GM23248 (cell line): ENCODE measurements at regions not wholly inside any gene's neighbourhood (a gene's known extent, or its start where the extent isn't known, plus 50 kb on each side); places are given as distances from the start of the nearest gene placed in this dataset.
"Not testable (repeated sequence)": the region's sequence is repeated elsewhere in the genome, so short reads cannot be mapped to it uniquely, and the experiment has no call there.

Experiments used
- DNase-seq: peaks from one replicate; pipeline ENCODE4 v3.0.0-alpha.2; 2015
- H2AFZ ChIP-seq: fragments of 200-600 bp; sonication (generic); 2 replicates; pipeline ENCODE4 v1.6.1; 2016; ENCODE audit warnings: antibody characterized with exemption
- H3F3A ChIP-seq: fragments of 200-600 bp; sonication (generic); 2 replicates; pipeline ENCODE4 v1.6.1; 2016; ENCODE audit warnings: mild to moderate bottlenecking, antibody characterized with exemption, mixed run types; ENCODE audit not compliant: insufficient read depth
- H3K27ac ChIP-seq: fragments of 200-600 bp; sonication (generic); 2 replicates; pipeline ENCODE4 v1.5.1; 2016; ENCODE audit warnings: mild to moderate bottlenecking
- H3K27me3 ChIP-seq: fragments of 200-600 bp; sonication (generic); replicated peaks from 2 replicates; pipeline ENCODE4 v1.6.1; 2016; ENCODE audit warnings: mild to moderate bottlenecking; ENCODE audit not compliant: insufficient read depth
- H3K36me3 ChIP-seq: fragments of 200-600 bp; sonication (generic); 2 replicates; pipeline ENCODE4 v1.6.1; 2016; ENCODE audit warnings: low read depth, mild to moderate bottlenecking
- H3K4me1 ChIP-seq: fragments of 200-600 bp; sonication (generic); 2 replicates; pipeline ENCODE4 v1.6.1; 2016; ENCODE audit warnings: mild to moderate bottlenecking; ENCODE audit not compliant: insufficient read depth
- H3K4me2 ChIP-seq: fragments of 200-600 bp; sonication (generic); one replicate; pipeline ENCODE4 v1.6.1; 2016; ENCODE audit warnings: mild to moderate bottlenecking; ENCODE audit not compliant: unreplicated experiment
- H3K4me3 ChIP-seq: fragments of 200-600 bp; sonication (generic); 2 replicates; pipeline ENCODE4 v1.5.1; 2016; ENCODE audit warnings: mild to moderate bottlenecking
- H3K79me2 ChIP-seq: fragments of 200-600 bp; sonication (generic); 2 replicates; pipeline ENCODE4 v1.6.1; 2016; ENCODE audit warnings: mild to moderate bottlenecking; ENCODE audit not compliant: insufficient read depth
- H3K9ac ChIP-seq: fragments of 200-600 bp; sonication (generic); 2 replicates; pipeline ENCODE4 v1.6.1; 2016; ENCODE audit warnings: mild to moderate bottlenecking
- H3K9me2 ChIP-seq: fragments of 200-600 bp; sonication (generic); 2 replicates; pipeline ENCODE4 v1.6.1; 2016; ENCODE audit warnings: mixed run types, mild to moderate bottlenecking, moderate library complexity; ENCODE audit not compliant: insufficient read depth
- H3K9me3 ChIP-seq: fragments of 200-600 bp; sonication (generic); one replicate; pipeline ENCODE4 v1.6.1; 2017; ENCODE audit warnings: low read depth
- H4K20me1 ChIP-seq: fragments of 200-600 bp; sonication (generic); 2 replicates; pipeline ENCODE4 v1.6.0; 2016; ENCODE audit not compliant: insufficient read depth
- EZH2 ChIP-seq: fragments of 200-600 bp; sonication (generic); IDR thresholded peaks from 2 replicates; pipeline ENCODE4 v1.6.1; 2018; ENCODE audit warnings: antibody characterized with exemption, mild to moderate bottlenecking; ENCODE audit not compliant: insufficient read depth, poor library complexity, severe bottlenecking
- EZH2phosphoT487 ChIP-seq: fragments of 200-600 bp; sonication (generic); IDR thresholded peaks from 2 replicates; pipeline ENCODE4 v1.6.1; 2018; ENCODE audit warnings: antibody characterized with exemption, moderate library complexity, mild to moderate bottlenecking, low read depth; ENCODE audit not compliant: insufficient read depth
- WGBS, 2 experiments: methylation state at CpG; one replicate each; pipeline ENCODE4 v1.1.6; 2015 to 2017; ENCODE audit warnings: low lambda C conversion rate in 2 of 2, low coverage in 1 of 2; ENCODE audit errors: missing lambda C conversion rate in 2 of 2; 5-methylcytosine and 5-hydroxymethylcytosine counted together
- in situ Hi-C: fragments of 300-500 bp; cut with MboI; formaldehyde crosslinking; loops from 2 replicates; pipeline ENCODE4 v1.15.0; 2020

DNA sequence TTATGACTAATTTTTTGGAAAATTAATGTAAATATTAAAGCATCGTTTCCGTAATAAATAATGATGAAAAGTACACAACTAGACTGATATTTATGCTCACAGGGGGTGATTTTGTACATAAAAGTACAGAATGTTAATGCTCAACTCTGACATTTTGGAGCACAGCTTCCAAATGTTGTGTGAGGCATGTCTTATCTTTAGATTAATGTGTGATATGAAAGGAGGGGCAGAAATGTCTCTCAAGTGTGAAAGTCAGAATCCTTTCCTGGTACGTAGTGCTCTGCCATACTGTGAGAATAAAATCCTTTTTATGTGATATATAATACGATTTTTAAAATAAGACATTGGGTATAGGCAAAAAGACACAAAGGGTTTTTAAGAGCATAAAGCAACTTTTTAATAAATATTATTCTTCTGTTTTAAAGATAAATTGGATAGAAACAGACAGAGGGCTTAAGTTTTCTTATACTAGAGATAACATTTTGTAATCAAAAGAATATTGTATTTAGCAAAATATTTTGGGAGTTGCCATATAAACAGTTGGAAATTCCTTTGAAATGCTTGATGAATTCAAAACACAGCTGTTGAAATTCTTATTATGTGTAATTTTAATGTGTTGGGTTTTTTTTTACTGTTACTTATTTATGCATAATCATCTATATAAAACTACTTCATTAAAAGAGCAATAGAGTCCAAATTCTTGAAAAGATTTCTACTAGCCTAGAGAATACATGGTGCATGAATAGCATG, 389.7 kb downstream of the RAP2B start:
- H3K4me2 ChIP-seq, result no peak overlapping the region
- in situ Hi-C loops, result no loop called here
- H3K9me2 ChIP-seq, result no peaks in the 10 kb centered on the region
- H4K20me1 ChIP-seq, result no peaks in the 10 kb centered on the region
- H3K4me1 ChIP-seq, result no peaks in the 10 kb centered on the region
- H3K79me2 ChIP-seq, result no peaks in the 10 kb centered on the region
- no peak for TF ChIP-seq EZH2
- no peak for TF ChIP-seq EZH2phosphoT487
- H3F3A ChIP-seq, result no peaks in the 10 kb centered on the region
- no peaks in the 10 kb centered on the region for H3K36me3 ChIP-seq
- no peak for DNase-seq
- 59 to 62% methylated on average over 4 of the region's 4 CpGs for WGBS, 2 experiments
- H3K9ac ChIP-seq, result no peak overlapping the region
- no peak overlapping the region for H3K27ac ChIP-seq
- no peak overlapping the region for H2AFZ ChIP-seq
- H3K4me3 ChIP-seq, result no peak overlapping the region
- no peaks in the 10 kb centered on the region for H3K27me3 ChIP-seq
- no peaks in the 10 kb centered on the region for H3K9me3 ChIP-seq

- Histone ChIP-seq H3K4me1 (no peaks in the 10 kb centered on the region), H3K9ac (no peak overlapping the region), H3K4me2 (no peak overlapping the region), H4K20me1 (no peaks in the 10 kb centered on the region), H3K9me2 (no peaks in the 10 kb centered on the region), H3K9me3 (no peaks in the 10 kb centered on the region), H3K4me3 (no peak overlapping the region), H3K27ac (no peak overlapping the region), H3K27me3 (no peaks in the 10 kb centered on the region), H3K36me3 (no peaks in the 10 kb centered on the region), H2AFZ (no peak overlapping the region), H3K79me2 (no peaks in the 10 kb centered on the region), H3F3A (no peaks in the 10 kb centered on the region)
- DNase-seq, result no peak
- in situ Hi-C loops, result no loop called here
- no peak for TF ChIP-seq EZH2
- no peak for TF ChIP-seq EZH2phosphoT487
- WGBS, 2 experiments, result 85 to 87% methylated on average over 11 of the region's 11 CpGs
Observed at GRCh38 chr3:153552887-153553604, 391.0 kb downstream of the RAP2B start.

DNA sequence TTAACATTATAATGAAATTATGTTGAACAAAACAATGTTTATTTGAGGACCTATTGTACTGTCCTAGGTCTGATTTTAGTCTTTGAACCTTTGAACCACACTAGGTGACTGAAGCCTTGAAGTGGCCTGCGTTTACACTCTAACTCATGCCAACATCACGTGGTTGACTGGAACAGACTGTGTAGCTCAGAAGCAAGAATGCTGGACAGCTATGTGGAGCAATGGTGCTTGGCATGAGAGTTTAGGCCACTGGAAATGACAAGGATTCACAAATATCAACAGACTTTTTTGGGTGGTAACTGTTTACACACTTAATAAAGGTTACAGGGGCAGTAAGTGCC, 391.5 kb downstream of the RAP2B start:
- no peaks in the 10 kb centered on the region for H3F3A ChIP-seq
- H3K27ac ChIP-seq, result no peak overlapping the region
- in situ Hi-C loops, result no loop called here
- DNase-seq, result no peak
- no peaks in the 10 kb centered on the region for H3K27me3 ChIP-seq
- H3K9me2 ChIP-seq, result no peaks in the 10 kb centered on the region
- 80 to 89% methylated on average over 2 of the region's 2 CpGs for WGBS, 2 experiments
- no peaks in the 10 kb centered on the region for H3K79me2 ChIP-seq
- no peaks in the 10 kb centered on the region for H3K9me3 ChIP-seq
- H3K4me3 ChIP-seq, result no peak overlapping the region
- H3K36me3 ChIP-seq, result no peaks in the 10 kb centered on the region
- H3K9ac ChIP-seq, result no peak overlapping the region
- H3K4me2 ChIP-seq, result no peak overlapping the region
- H3K4me1 ChIP-seq, result no peaks in the 10 kb centered on the region
- no peak for TF ChIP-seq EZH2
- no peak for TF ChIP-seq EZH2phosphoT487
- no peak overlapping the region for H2AFZ ChIP-seq
- H4K20me1 ChIP-seq, result no peaks in the 10 kb centered on the region

- no peak for DNase-seq
- no peak overlapping the region for H3K4me2 ChIP-seq
- H4K20me1 ChIP-seq, result no peaks in the 10 kb centered on the region
- H3K4me3 ChIP-seq, result no peak overlapping the region
- 43 to 53% methylated on average over 2 of the region's 2 CpGs for WGBS, 2 experiments
- no peaks in the 10 kb centered on the region for H3K9me3 ChIP-seq
- H3K27ac ChIP-seq, result no peak overlapping the region
- in situ Hi-C loops, result no loop called here
- TF ChIP-seq EZH2, result no peak
- no peak for TF ChIP-seq EZH2phosphoT487
- H3K36me3 ChIP-seq, result no peaks in the 10 kb centered on the region
- H3K27me3 ChIP-seq, result no peaks in the 10 kb centered on the region
- H3K4me1 ChIP-seq, result no peaks in the 10 kb centered on the region
- no peak overlapping the region for H3K9ac ChIP-seq
- H3K79me2 ChIP-seq, result no peaks in the 10 kb centered on the region
- H3F3A ChIP-seq, result no peaks in the 10 kb centered on the region
- no peak overlapping the region for H2AFZ ChIP-seq
- no peaks in the 10 kb centered on the region for H3K9me2 ChIP-seq
Observed at GRCh38 chr3:153555919-153556318, 393.9 kb downstream of the RAP2B start.

GRCh38 chr3:153559366-153559765, 397.3 kb downstream of the RAP2B start:
- in situ Hi-C loops, H3K4me2 ChIP-seq, H3F3A ChIP-seq, H2AFZ ChIP-seq, H3K9me3 ChIP-seq, H3K79me2 ChIP-seq, H3K4me3 ChIP-seq, H3K36me3 ChIP-seq, H3K9me2 ChIP-seq, H3K9ac ChIP-seq, DNase-seq, H3K4me1 ChIP-seq, H4K20me1 ChIP-seq, H3K27ac ChIP-seq, H3K27me3 ChIP-seq: not testable (repeated sequence)
- WGBS, 2 experiments, result 14 to 18% methylated on average over 1 of the region's 1 CpG
